Ovary (tissue), 7 donors: ENCODE measurements at regions not wholly inside any gene's neighbourhood (a gene's known extent, or its start where the extent isn't known, plus 50 kb on each side); places are given as distances from the start of the nearest gene placed in this dataset.

Experiments
- DNase-seq, 5 donors: peaks; one replicate each; pipeline ENCODE4 v3.0.0-alpha.2; 2019 to 2020
- H3K27ac ChIP-seq, 2 donors: fragments of 200-600 bp; one replicate each; pipeline versions ENCODE4 v1.5.1 to v1.8.0; 2019 to 2022
- H3K27me3 ChIP-seq: fragments of 200-600 bp; one replicate; pipeline ENCODE4 v1.8.0; 2022
- H3K36me3 ChIP-seq: fragments of 200-600 bp; sonication (generic); one replicate; pipeline ENCODE4 v1.5.1; 2019
- H3K4me1 ChIP-seq: one replicate; pipeline ENCODE4 v1.8.1; 2013; ENCODE audit warnings: mild to moderate bottlenecking, moderate library complexity; ENCODE audit not compliant: insufficient read depth
- H3K4me3 ChIP-seq: fragments of 200-600 bp; sonication (generic); one replicate; pipeline ENCODE4 v1.5.1; 2017
- H3K9me3 ChIP-seq, 2 donors: fragments of 200-600 bp in 1 of 2; sonication (generic) in 1 of 2; one replicate each; pipeline versions ENCODE4 v1.5.1 to v1.8.1; 2013 to 2019; ENCODE audit warnings: mild to moderate bottlenecking in 1 of 2, moderate library complexity in 1 of 2
- CTCF ChIP-seq, 3 donors: fragments of 450-650 bp in 2 of 3; fragments of 200-600 bp in 1 of 3; IDR thresholded peaks; one replicate each; pipeline versions ENCODE4 v1.5.1 to v1.8.0; 2016 to 2022; ENCODE audit warnings: antibody characterized with exemption in 3 of 3, mild to moderate bottlenecking in 1 of 3
- EP300 ChIP-seq: sonication (generic); formaldehyde crosslinking; IDR thresholded peaks from one replicate; pipeline ENCODE4 v1.6.1; 2017; ENCODE audit warnings: antibody characterized with exemption
- POLR2A ChIP-seq: fragments of 450-650 bp; IDR thresholded peaks from one replicate; pipeline ENCODE4 v1.6.1; 2017; ENCODE audit warnings: antibody characterized with exemption, mild to moderate bottlenecking, moderate library complexity
- WGBS, 3 donors: extraction: QIAGEN DNeasy Blood & Tissue Kit in 1 of 3; methylation state at CpG; one replicate each; pipeline versions ENCODE4 v1.1.5 to v1.1.7; 2013 to 2017; 5-methylcytosine and 5-hydroxymethylcytosine counted together
- intact Hi-C, 4 donors: fragments of 100-400 bp; cut with DNase I; formaldehyde crosslinking; loops; one replicate each; pipeline versions ENCODE4 v1.11.0 to v1.15.1; 2022 to 2023
- donor health status: DM: no; HTN: no; CAD: no; lungs with moderate emphysema.
- donor health status: DM: no; HTN: no; CAD: no.
- donor health status: Bipolar disorder and iron deficiency.
- donor health status: DM: no; HTN: no; CAD: no.
- donor health status: DM: yes; HTN: yes; CAD: no.

- no peak for DNase-seq
- H3K9me3 ChIP-seq = no peaks in the 10 kb centered on the region
- no peaks in the 10 kb centered on the region for H3K27me3 ChIP-seq
- no peak overlapping the region for H3K27ac ChIP-seq
- no peak for TF ChIP-seq POLR2A
- no peak for TF ChIP-seq CTCF (IDR thresholded peaks at IDR 0.05)
- no peak for TF ChIP-seq EP300
- H3K4me1 ChIP-seq = no peaks in the 10 kb centered on the region
- no peak overlapping the region for H3K4me3 ChIP-seq
- no peaks in the 10 kb centered on the region for H3K36me3 ChIP-seq
- intact Hi-C loops = no loop called here
- 67 to 74% (median 72%) methylated on average over 6 of the region's 6 CpGs for WGBS, 3 donors
Measured at GRCh38 chr11:116438651-116439360, 334.0 kb downstream of the BUD13 start.

- H3K9me3 ChIP-seq = no peaks in the 10 kb centered on the region
- no peak for TF ChIP-seq EP300
- no peak for TF ChIP-seq CTCF (IDR thresholded peaks at IDR 0.05)
- TF ChIP-seq POLR2A = no peak
- no peaks in the 10 kb centered on the region for H3K36me3 ChIP-seq
- H3K27ac ChIP-seq = no peak overlapping the region
- H3K4me1 ChIP-seq = no peaks in the 10 kb centered on the region
- no peak for DNase-seq
- WGBS, 3 donors = 50 to 62% (median 52%) methylated on average over 2 of the region's 2 CpGs
- H3K4me3 ChIP-seq = no peak overlapping the region
- no peaks in the 10 kb centered on the region for H3K27me3 ChIP-seq
- intact Hi-C loops = no loop called here
Measured at GRCh38 chr11:116434986-116435385, 337.8 kb downstream of the BUD13 start.

GRCh38 chr11:116432301-116432700, 340.5 kb downstream of the BUD13 start:
- H3K36me3 ChIP-seq = no peaks in the 10 kb centered on the region
- intact Hi-C loops = no loop called here
- H3K9me3 ChIP-seq = no peaks in the 10 kb centered on the region
- WGBS, 3 donors = 94 to 98% (median 95%) methylated on average over 9 of the region's 9 CpGs
- no peak for DNase-seq
- H3K27ac ChIP-seq = no peak overlapping the region
- no peaks in the 10 kb centered on the region for H3K27me3 ChIP-seq
- H3K4me1 ChIP-seq = no peaks in the 10 kb centered on the region
- H3K4me3 ChIP-seq = no peak overlapping the region
- TF ChIP-seq EP300 (no peak), POLR2A (no peak), CTCF (IDR thresholded peaks at IDR 0.05) (no peak)

GRCh38 chr11:116431842-116432241, 340.9 kb downstream of the BUD13 start:
- intact Hi-C loops = no loop called here
- WGBS, 3 donors = 68 to 85% (median 70%) methylated on average over 1 of the region's 1 CpG

More at GRCh38 chr11:116431842-116432241, 340.9 kb downstream of the BUD13 start:
- DNase-seq = no peak
- H3K9me3 ChIP-seq = no peaks in the 10 kb centered on the region
- H3K36me3 ChIP-seq = no peaks in the 10 kb centered on the region
- H3K4me1 ChIP-seq = no peaks in the 10 kb centered on the region
- H3K27me3 ChIP-seq = no peaks in the 10 kb centered on the region
- no peak for TF ChIP-seq POLR2A
- TF ChIP-seq EP300 = no peak
- TF ChIP-seq CTCF (IDR thresholded peaks at IDR 0.05) = no peak
- H3K27ac ChIP-seq = no peak overlapping the region
- no peak overlapping the region for H3K4me3 ChIP-seq
